Heart left ventricle (tissue), 16 donors: ENCODE measurements at regions not wholly inside any gene's neighbourhood (a gene's known extent, or its start where the extent isn't known, plus 50 kb on each side); places are given as distances from the start of the nearest gene placed in this dataset.
"Not testable (repeated sequence)": the region's sequence is repeated elsewhere in the genome, so short reads cannot be mapped to it uniquely, and the experiment has no call there.

Source experiments
- ATAC-seq, 4 donors: fragments of 200-7000 bp; cut with Tn5 transposase; one replicate each; pipeline ENCODE4 v1.9.1; 2020 to 2022; ENCODE audit warnings: moderate library complexity in 4 of 4, mild to moderate bottlenecking in 3 of 4, moderate number of reproducible peaks in 1 of 4
- DNase-seq, 5 donors: peaks; one replicate each; pipeline ENCODE4 v3.0.0-alpha.2; 2020
- H3K27ac ChIP-seq, 12 donors: fragments of 200-600 bp; sonication (generic) in 4 of 12; one replicate each; pipeline versions ENCODE4 v1.5.0 to v1.8.0; 2016 to 2022; ENCODE audit warnings: mild to moderate bottlenecking in 2 of 12
- H3K27me3 ChIP-seq, 9 donors: fragments of 200-600 bp; sonication (generic) in 2 of 9; one replicate each; pipeline versions ENCODE4 v1.5.1 to v1.8.0; 2016 to 2022; ENCODE audit warnings: mild to moderate bottlenecking in 3 of 9
- H3K36me3 ChIP-seq, 9 donors: fragments of 200-600 bp; sonication (generic) in 2 of 9; one replicate each; pipeline versions ENCODE4 v1.5.0 to v1.8.0; 2018 to 2022; ENCODE audit warnings: mild to moderate bottlenecking in 2 of 9
- H3K4me1 ChIP-seq, 12 donors: fragments of 200-600 bp; sonication (generic) in 4 of 12; one replicate each; pipeline versions ENCODE4 v1.5.0 to v1.8.0; 2016 to 2022; ENCODE audit warnings: mild to moderate bottlenecking in 3 of 12
- H3K4me3 ChIP-seq, 12 donors: fragments of 200-600 bp; sonication (generic) in 4 of 12; one replicate each; pipeline versions ENCODE4 v1.5.0 to v1.8.0; 2017 to 2022; ENCODE audit warnings: mild to moderate bottlenecking in 9 of 12, moderate library complexity in 4 of 12
- H3K9me3 ChIP-seq, 12 donors: fragments of 200-600 bp; sonication (generic) in 4 of 12; one replicate each; pipeline versions ENCODE4 v1.5.0 to v1.8.0; 2016 to 2022; ENCODE audit warnings: mild to moderate bottlenecking in 1 of 12
- CTCF ChIP-seq, 12 donors: fragments of 200-600 bp; sonication (generic) in 4 of 12; IDR thresholded peaks; one replicate each; pipeline versions ENCODE4 v1.5.0 to v1.8.0; 2018 to 2022; ENCODE audit warnings: antibody characterized with exemption in 12 of 12, mild to moderate bottlenecking in 5 of 12
- POLR2A ChIP-seq, 2 donors: fragments of 450-650 bp; IDR thresholded peaks; one replicate each; pipeline ENCODE4 v1.6.1; 2017; ENCODE audit warnings: antibody characterized with exemption in 2 of 2, mild to moderate bottlenecking in 2 of 2, moderate library complexity in 2 of 2
- whole genome bisulfite sequencing, 4 donors: extraction: QIAGEN DNeasy Blood & Tissue Kit in 2 of 4; methylation state at CpG; one replicate each; pipeline versions ENCODE4 v1.1.5 to v1.1.7; 2013 to 2018; 5-methylcytosine and 5-hydroxymethylcytosine counted together
- intact Hi-C, 10 donors: fragments of 100-400 bp; cut with DNase I; formaldehyde crosslinking; loops; one replicate each; pipeline versions ENCODE4 v1.11.1 to v1.14.2; 2022
- donor health status: ischemic (EF 13 %, LVEDD 7.1; RV severe dilation, severe dysfunction).
- donor health status: healthy with polysubstance abuse.
- donor health status: DM: no; HTN: yes; CAD: no.
- donor health status: DM: no; HTN: no; CAD: no.
- donor health status: ischemic (EF 25% LVEDD 6.9; RV normal size, moderate dysfunction).
- donor health status: ischemic (EF 25% LVEDD 5.7; RV mildly dilated, moderate dysfunction).
- donor health status: healthy.
- donor health status: DM: yes; HTN: yes; CAD: no.
- donor health status: ischemic (EF 35%, LVEDD 5.7; RV mildly dilated, moderate dysfunction).
- donor health status: nonischemic (EF 11% LVEDD 7.7; RV severe dilation, severe dysfunction).
- donor health status: DM: yes; HTN: yes; CAD: no.
- donor health status: PGD.
- donor health status: ischemic (EF 29% LVEDD 5.4; RV normal size, mild dysfunction).
- donor health status: nonischemic (EF 23%, LVEDD 6.1; RV moderate dilation, normal function).

- Histone ChIP-seq H3K27ac (no peak overlapping the region), H3K4me3 (no peak overlapping the region), H3K9me3 (peaks cover 0 to 3% (median 0%) of the 10 kb centered on the region in 12 donors), H3K36me3 (no peaks in the 10 kb centered on the region), H3K4me1 (peaks cover 0 to 10% (median 0%) of the 10 kb centered on the region in 12 donors), H3K27me3 (peaks cover 0 to 8% (median 0%) of the 10 kb centered on the region in 9 donors)
- no peak for DNase-seq
- TF ChIP-seq CTCF (IDR thresholded peaks at IDR 0.05) (no peak), POLR2A (IDR thresholded peaks at IDR 0.05) (no peak)
- ATAC-seq = peak in 1 of 4 donors; percentile 64
- 57 to 83% (median 71%) methylated on average over 3 of the region's 3 CpGs for WGBS, 4 donors
- intact Hi-C loops = no loop called here
Measured at GRCh38 chrX:40947276-40947675, 138.0 kb upstream of the USP9X start.

GRCh38 chrX:40949071-40949470 is 136.2 kb upstream of the USP9X start:
- H3K9me3 ChIP-seq = peaks cover 0 to 3% (median 0%) of the 10 kb centered on the region in 12 donors
- TF ChIP-seq POLR2A (IDR thresholded peaks at IDR 0.05) (no peak), CTCF (IDR thresholded peaks at IDR 0.05) (no peak)
- peaks cover 0 to 14% (median 0%) of the 10 kb centered on the region in 12 donors for H3K4me1 ChIP-seq
- H3K4me3 ChIP-seq = no peak overlapping the region
- no peak for DNase-seq
- ATAC-seq = no peak
- peaks cover 0 to 12% (median 0%) of the 10 kb centered on the region in 9 donors for H3K27me3 ChIP-seq
- intact Hi-C loops = no loop called here
- no peaks in the 10 kb centered on the region for H3K36me3 ChIP-seq
- no peak overlapping the region for H3K27ac ChIP-seq
- 75 to 84% (median 82%) methylated on average over 7 of the region's 7 CpGs for WGBS, 4 donors

GRCh38 chrX:40950546-40950945 is 134.7 kb upstream of the USP9X start:
- intact Hi-C loops = no loop called here
- H3K27ac ChIP-seq = no peak overlapping the region

GRCh38 chrX:40951407-40951806 is 133.8 kb upstream of the USP9X start:
- 90 to 97% (median 92%) methylated on average over 3 of the region's 3 CpGs for WGBS, 4 donors
- intact Hi-C loops = not testable (repeated sequence)

More at GRCh38 chrX:40950546-40950945, 134.7 kb upstream of the USP9X start:
- Histone ChIP-seq H3K27me3 (peaks cover 0 to 13% (median 0%) of the 10 kb centered on the region in 9 donors), H3K4me3 (no peak overlapping the region), H3K9me3 (peaks cover 0 to 3% (median 0%) of the 10 kb centered on the region in 12 donors), H3K4me1 (peaks cover 0 to 14% (median 0%) of the 10 kb centered on the region in 12 donors), H3K36me3 (no peaks in the 10 kb centered on the region)
- DNase-seq (no peak), ATAC-seq (no peak)
- WGBS, 4 donors = 62 to 100% (median 73%) methylated on average over 1 of the region's 1 CpG
- TF ChIP-seq POLR2A (IDR thresholded peaks at IDR 0.05) (no peak), CTCF (IDR thresholded peaks at IDR 0.05) (no peak)

GRCh38 chrX:40952855-40953254 is 132.4 kb upstream of the USP9X start:
- Histone ChIP-seq H3K4me1 (peaks cover 0 to 14% (median 0%) of the 10 kb centered on the region in 12 donors), H3K9me3 (peaks cover 0 to 3% (median 0%) of the 10 kb centered on the region in 12 donors), H3K36me3 (no peaks in the 10 kb centered on the region), H3K4me3 (peak overlapping the region in 9 of 12 donors; percentile 13 to 43 (median 26)), H3K27me3 (peaks cover 0 to 13% (median 0%) of the 10 kb centered on the region in 9 donors), H3K27ac (no peak overlapping the region)
- intact Hi-C loops = no loop called here
- DNase-seq (no peak), ATAC-seq (no peak)
- TF ChIP-seq POLR2A (IDR thresholded peaks at IDR 0.05) (no peak), CTCF (IDR thresholded peaks at IDR 0.05) (no peak)
- 42 to 50% (median 48%) methylated on average over 4 of the region's 4 CpGs for WGBS, 4 donors

More at GRCh38 chrX:40951407-40951806, 133.8 kb upstream of the USP9X start:
- Histone ChIP-seq H3K4me1 (peaks cover 0 to 14% (median 0%) of the 10 kb centered on the region in 12 donors), H3K27me3 (peaks cover 0 to 13% (median 0%) of the 10 kb centered on the region in 9 donors)
- not testable (repeated sequence) for ATAC-seq, H3K9me3 ChIP-seq, H3K4me3 ChIP-seq, DNase-seq, H3K27ac ChIP-seq, H3K36me3 ChIP-seq
